Mucosa of descending colon (tissue), 3 donors: ENCODE measurements at regions not wholly inside any gene's neighbourhood (a gene's known extent, or its start where the extent isn't known, plus 50 kb on each side); places are given as distances from the start of the nearest gene placed in this dataset.
A peak's percentile ranks its signal among the peaks of the same experiment; 100 is the strongest.

Experiments
- ATAC-seq: fragments of 200-7000 bp; cut with Tn5 transposase; one replicate; pipeline ENCODE4 v1.9.1; 2020; ENCODE audit warnings: mild to moderate bottlenecking, moderate library complexity
- DNase-seq, 3 donors: peaks; one replicate each; pipeline ENCODE4 v3.0.0-alpha.2; 2020
- H3K36me3 ChIP-seq: fragments of 200-600 bp; one replicate; pipeline ENCODE4 v1.8.0; 2021; ENCODE audit warnings: low read depth, mild to moderate bottlenecking
- H3K4me1 ChIP-seq: fragments of 200-600 bp; one replicate; pipeline ENCODE4 v1.8.0; 2021; ENCODE audit warnings: low read depth, mild to moderate bottlenecking
- H3K4me3 ChIP-seq: fragments of 200-600 bp; one replicate; pipeline ENCODE4 v1.8.0; 2021; ENCODE audit warnings: mild to moderate bottlenecking
- H3K9me3 ChIP-seq: fragments of 200-600 bp; one replicate; pipeline ENCODE4 v1.8.0; 2021; ENCODE audit warnings: mild to moderate bottlenecking
- CTCF ChIP-seq: fragments of 200-600 bp; IDR thresholded peaks from one replicate; pipeline ENCODE4 v1.8.0; 2022; ENCODE audit warnings: antibody characterized with exemption, mild to moderate bottlenecking
- intact Hi-C, 2 donors: fragments of 100-400 bp; cut with DNase I in 1 of 2; cut with micrococcal nuclease in 1 of 2; formaldehyde crosslinking; loops; one replicate each; pipeline versions ENCODE4 v1.11.0 to v1.11.1; 2022; cut with DNase I, micrococcal nuclease
- donor health status: DM: no; HTN: no; CAD: no; lungs with moderate emphysema.
- donor health status: DM: no; HTN: no; CAD: no.
- donor health status: DM: no; HTN: yes; CAD: no.

- ATAC-seq (no peak), DNase-seq (no peak)
- Histone ChIP-seq H3K4me3 (no peak overlapping the region), H3K4me1 (no peaks in the 10 kb centered on the region), H3K9me3 (no peaks in the 10 kb centered on the region), H3K36me3 (no peaks in the 10 kb centered on the region)
- no peak for TF ChIP-seq CTCF
- intact Hi-C loops, result no loop called here
Observed at GRCh38 chr9:83154821-83155220, 91.9 kb upstream of the RASEF start.

GRCh38 chr9:83154087-83154736 lies 91.3 kb upstream of the RASEF start:
- no peak for TF ChIP-seq CTCF
- H3K4me1 ChIP-seq, result no peaks in the 10 kb centered on the region
- no peaks in the 10 kb centered on the region for H3K9me3 ChIP-seq
- ATAC-seq (peak; percentile 90), DNase-seq (no peak)
- no peak overlapping the region for H3K4me3 ChIP-seq
- intact Hi-C loops, result no loop called here
- no peaks in the 10 kb centered on the region for H3K36me3 ChIP-seq

- TF ChIP-seq CTCF, result no peak
- Histone ChIP-seq H3K4me3 (no peak overlapping the region), H3K36me3 (no peaks in the 10 kb centered on the region), H3K4me1 (no peaks in the 10 kb centered on the region), H3K9me3 (no peaks in the 10 kb centered on the region)
- ATAC-seq (no peak), DNase-seq (no peak)
- intact Hi-C loops, result no loop called here
Observed at GRCh38 chr9:83153030-83153429, 90.1 kb upstream of the RASEF start.

- ATAC-seq (peak; percentile 10), DNase-seq (no peak)
- Histone ChIP-seq H3K4me3 (no peak overlapping the region), H3K4me1 (no peaks in the 10 kb centered on the region), H3K9me3 (no peaks in the 10 kb centered on the region), H3K36me3 (no peaks in the 10 kb centered on the region)
- intact Hi-C loops, result no loop called here
- TF ChIP-seq CTCF, result no peak
Observed at GRCh38 chr9:83151627-83152137, 88.7 kb upstream of the RASEF start.

- TF ChIP-seq CTCF, result no peak
- Histone ChIP-seq H3K4me1 (no peaks in the 10 kb centered on the region), H3K36me3 (no peaks in the 10 kb centered on the region), H3K4me3 (no peak overlapping the region), H3K9me3 (no peaks in the 10 kb centered on the region)
- ATAC-seq (no peak), DNase-seq (no peak)
- intact Hi-C loops, result no loop called here
Observed at GRCh38 chr9:83147315-83148149, 84.6 kb upstream of the RASEF start.
